Naive thymus-derived CD8-positive, alpha-beta T cell (primary cell): ENCODE measurements at regions not wholly inside any gene's neighbourhood (a gene's known extent, or its start where the extent isn't known, plus 50 kb on each side); places are given as distances from the start of the nearest gene placed in this dataset.
A peak's percentile ranks its signal among the peaks of the same experiment; 100 is the strongest.

Experiments used
- ATAC-seq, 2 donors: fragments of 150-1000 bp; cut with Tn5 transposase in 1 of 2; sonication (Bioruptor Pico), chemical (Tn5 transposase) in 1 of 2; 1 replicate in 1 of 2; 2 replicates in 1 of 2; pipeline ENCODE4 v1.10.0; 2021; ENCODE audit warnings: mild to moderate bottlenecking in 2 of 2, moderate library complexity in 2 of 2
- POLR2A ChIA-PET: fragments of 350-600 bp; sonication (Branson Sonifier 250); formaldehyde crosslinking; loops from one replicate; lab custom pipeline; 2021; ENCODE audit warnings: antibody characterized with exemption; lab: Charles Lee
- DNase-seq, 10 donors: peaks; one replicate each; pipeline versions ENCODE4 v3.0.0 to v3.0.0-alpha.2; 2020 to 2022
- H3K27ac Mint-ChIP-seq, 10 donors: one replicate each; pipeline ENCODE4 v1.8.0; 2020 to 2022; ENCODE audit warnings: mild to moderate bottlenecking in 10 of 10, mixed read lengths in 10 of 10, moderate library complexity in 4 of 10, inconsistent platforms in 1 of 10
- H3K27me3 Mint-ChIP-seq, 5 donors: one replicate each; pipeline ENCODE4 v1.8.0; 2021 to 2022; ENCODE audit warnings: mixed read lengths in 5 of 5
- H3K36me3 Mint-ChIP-seq, 3 donors: one replicate each; pipeline ENCODE4 v1.8.0; 2020 to 2022; ENCODE audit warnings: mixed read lengths in 3 of 3, mild to moderate bottlenecking in 2 of 3, inconsistent platforms in 1 of 3
- H3K4me1 Mint-ChIP-seq, 4 donors: one replicate each; pipeline ENCODE4 v1.8.0; 2021 to 2022; ENCODE audit warnings: mixed read lengths in 4 of 4
- H3K4me3 Mint-ChIP-seq, 10 donors: one replicate each; pipeline ENCODE4 v1.8.0; 2020 to 2022; ENCODE audit warnings: mild to moderate bottlenecking in 10 of 10, mixed read lengths in 10 of 10, moderate library complexity in 6 of 10, inconsistent platforms in 1 of 10
- H3K9me3 Mint-ChIP-seq, 9 donors: one replicate each; pipeline ENCODE4 v1.8.0; 2020 to 2022; ENCODE audit warnings: mixed read lengths in 9 of 9, mild to moderate bottlenecking in 3 of 9, inconsistent platforms in 1 of 9, moderate library complexity in 1 of 9

GRCh38 chr20:51894619-51895018 is 92.3 kb upstream of the SALL4 start:
- no peaks in the 10 kb centered on the region for H3K4me1 Mint-ChIP-seq
- H3K27ac Mint-ChIP-seq = no peak overlapping the region
- ATAC-seq (no peak), DNase-seq (no peak)
- no peak overlapping the region for H3K4me3 Mint-ChIP-seq
- H3K36me3 Mint-ChIP-seq = peaks cover 0 to 5% (median 0%) of the 10 kb centered on the region in 3 donors
- POLR2A ChIA-PET = no interaction called here
- peaks cover 0 to 10% (median 0%) of the 10 kb centered on the region in 9 donors for H3K9me3 Mint-ChIP-seq
- H3K27me3 Mint-ChIP-seq = peaks cover 0 to 3% (median under 1%) of the 10 kb centered on the region in 5 donors

- POLR2A ChIA-PET = no interaction called here
- ATAC-seq (no peak), DNase-seq (no peak)
- Mint-ChIP-seq H3K4me1 (no peaks in the 10 kb centered on the region), H3K36me3 (peaks cover 0 to 5% (median 0%) of the 10 kb centered on the region in 3 donors), H3K27ac (no peak overlapping the region), H3K4me3 (no peak overlapping the region), H3K27me3 (peaks cover 0 to 2% (median 0%) of the 10 kb centered on the region in 5 donors), H3K9me3 (peaks cover 0 to 8% (median 0%) of the 10 kb centered on the region in 9 donors)
Measured at GRCh38 chr20:51894201-51894600, 91.9 kb upstream of the SALL4 start.

GRCh38 chr20:51893723-51894122 is 91.4 kb upstream of the SALL4 start:
- Mint-ChIP-seq H3K27me3 (peaks cover 0 to 2% (median 0%) of the 10 kb centered on the region in 5 donors), H3K36me3 (peaks cover 0 to under 1% (median 0%) of the 10 kb centered on the region in 3 donors), H3K9me3 (peaks cover 0 to 4% (median 0%) of the 10 kb centered on the region in 9 donors), H3K27ac (no peak overlapping the region), H3K4me1 (no peaks in the 10 kb centered on the region), H3K4me3 (no peak overlapping the region)
- POLR2A ChIA-PET = no interaction called here
- ATAC-seq (no peak), DNase-seq (no peak)

GRCh38 chr20:51890003-51890402 is 87.7 kb upstream of the SALL4 start:
- Mint-ChIP-seq H3K4me1 (no peaks in the 10 kb centered on the region), H3K27ac (no peak overlapping the region), H3K9me3 (no peaks in the 10 kb centered on the region), H3K27me3 (peaks cover 0 to 2% (median 2%) of the 10 kb centered on the region in 5 donors), H3K4me3 (no peak overlapping the region), H3K36me3 (no peaks in the 10 kb centered on the region)
- ATAC-seq (no peak), DNase-seq (no peak)
- POLR2A ChIA-PET = no interaction called here

- Mint-ChIP-seq H3K4me1 (no peaks in the 10 kb centered on the region), H3K27ac (no peak overlapping the region), H3K4me3 (no peak overlapping the region), H3K9me3 (no peaks in the 10 kb centered on the region), H3K27me3 (peaks cover 0 to 2% (median 2%) of the 10 kb centered on the region in 5 donors), H3K36me3 (no peaks in the 10 kb centered on the region)
- DNase-seq = no peak
- POLR2A ChIA-PET = no interaction called here
- ATAC-seq = no peak
Measured at GRCh38 chr20:51889466-51889865, 87.1 kb upstream of the SALL4 start.

GRCh38 chr20:51888291-51888690 is 86.0 kb upstream of the SALL4 start:
- H3K36me3 Mint-ChIP-seq = no peaks in the 10 kb centered on the region

GRCh38 chr20:51886891-51887608 is 84.7 kb upstream of the SALL4 start:
- no peak overlapping the region for H3K4me3 Mint-ChIP-seq
- DNase-seq (no peak), ATAC-seq (no peak)
- H3K9me3 Mint-ChIP-seq = no peaks in the 10 kb centered on the region
- peaks cover under 1 to 9% (median 4%) of the 10 kb centered on the region in 5 donors for H3K27me3 Mint-ChIP-seq
- POLR2A ChIA-PET = no interaction called here
- H3K4me1 Mint-ChIP-seq = no peaks in the 10 kb centered on the region
- no peak overlapping the region for H3K27ac Mint-ChIP-seq
- H3K36me3 Mint-ChIP-seq = no peaks in the 10 kb centered on the region

More at GRCh38 chr20:51888291-51888690, 86.0 kb upstream of the SALL4 start:
- H3K27ac Mint-ChIP-seq = no peak overlapping the region
- no peaks in the 10 kb centered on the region for H3K4me1 Mint-ChIP-seq
- POLR2A ChIA-PET = no interaction called here
- DNase-seq (no peak), ATAC-seq (no peak)
- H3K4me3 Mint-ChIP-seq = no peak overlapping the region
- no peaks in the 10 kb centered on the region for H3K9me3 Mint-ChIP-seq
- peaks cover under 1 to 2% (median 2%) of the 10 kb centered on the region in 5 donors for H3K27me3 Mint-ChIP-seq

GRCh38 chr20:51886341-51886740 is 84.0 kb upstream of the SALL4 start:
- H3K27ac Mint-ChIP-seq = no peak overlapping the region
- POLR2A ChIA-PET = no interaction called here
- no peak overlapping the region for H3K4me3 Mint-ChIP-seq
- no peak for DNase-seq
- H3K36me3 Mint-ChIP-seq = no peaks in the 10 kb centered on the region
- no peaks in the 10 kb centered on the region for H3K9me3 Mint-ChIP-seq
- H3K4me1 Mint-ChIP-seq = no peaks in the 10 kb centered on the region
- ATAC-seq = no peak
- H3K27me3 Mint-ChIP-seq = peaks cover 2 to 9% (median 4%) of the 10 kb centered on the region in 5 donors

GRCh38 chr20:51884561-51884960 is 82.2 kb upstream of the SALL4 start:
- H3K27ac Mint-ChIP-seq = no peak overlapping the region
- no peak overlapping the region for H3K4me3 Mint-ChIP-seq
- H3K4me1 Mint-ChIP-seq = no peaks in the 10 kb centered on the region
- no peaks in the 10 kb centered on the region for H3K9me3 Mint-ChIP-seq
- POLR2A ChIA-PET = no interaction called here
- H3K27me3 Mint-ChIP-seq = peaks cover 2 to 9% (median 4%) of the 10 kb centered on the region in 5 donors
- no peak for DNase-seq
- H3K36me3 Mint-ChIP-seq = no peaks in the 10 kb centered on the region
- no peak for ATAC-seq

- peak overlapping the region in 1 of 10 donors; percentile 15 for H3K27ac Mint-ChIP-seq
- DNase-seq (no peak), ATAC-seq (no peak)
- no peaks in the 10 kb centered on the region for H3K9me3 Mint-ChIP-seq
- no peak overlapping the region for H3K4me3 Mint-ChIP-seq
- POLR2A ChIA-PET = no interaction called here
- H3K27me3 Mint-ChIP-seq = peaks cover 0 to 9% (median 6%) of the 10 kb centered on the region in 5 donors
- H3K4me1 Mint-ChIP-seq = no peaks in the 10 kb centered on the region
- H3K36me3 Mint-ChIP-seq = no peaks in the 10 kb centered on the region
Measured at GRCh38 chr20:51880188-51880587, 77.9 kb upstream of the SALL4 start.

- no peak for DNase-seq
- no peaks in the 10 kb centered on the region for H3K9me3 Mint-ChIP-seq
- POLR2A ChIA-PET = no interaction called here
- H3K4me3 Mint-ChIP-seq = no peak overlapping the region
- peaks cover 0 to 4% (median 0%) of the 10 kb centered on the region in 5 donors for H3K27me3 Mint-ChIP-seq
- no peaks in the 10 kb centered on the region for H3K36me3 Mint-ChIP-seq
- ATAC-seq = no peak
- H3K4me1 Mint-ChIP-seq = no peaks in the 10 kb centered on the region
- H3K27ac Mint-ChIP-seq = no peak overlapping the region
Measured at GRCh38 chr20:51876313-51876940, 74.1 kb upstream of the SALL4 start.

- no peak overlapping the region for H3K4me3 Mint-ChIP-seq
- no peaks in the 10 kb centered on the region for H3K36me3 Mint-ChIP-seq
- peaks cover 0 to 4% (median 0%) of the 10 kb centered on the region in 5 donors for H3K27me3 Mint-ChIP-seq
- DNase-seq (no peak), ATAC-seq (no peak)
- POLR2A ChIA-PET = no interaction called here
- no peak overlapping the region for H3K27ac Mint-ChIP-seq
- H3K9me3 Mint-ChIP-seq = no peaks in the 10 kb centered on the region
- H3K4me1 Mint-ChIP-seq = no peaks in the 10 kb centered on the region
Measured at GRCh38 chr20:51873652-51874051, 71.3 kb upstream of the SALL4 start.

- no peaks in the 10 kb centered on the region for H3K36me3 Mint-ChIP-seq
- H3K4me3 Mint-ChIP-seq = no peak overlapping the region
- POLR2A ChIA-PET = no interaction called here
- DNase-seq (no peak), ATAC-seq (no peak)
- H3K27me3 Mint-ChIP-seq = peaks cover 0 to 7% (median 0%) of the 10 kb centered on the region in 5 donors
- no peaks in the 10 kb centered on the region for H3K9me3 Mint-ChIP-seq
- no peak overlapping the region for H3K27ac Mint-ChIP-seq
- no peaks in the 10 kb centered on the region for H3K4me1 Mint-ChIP-seq
Measured at GRCh38 chr20:51871943-51872342, 69.6 kb upstream of the SALL4 start.
